ENCODE measurements at regions not wholly inside any gene's neighbourhood (a gene's known extent, or its start where the extent isn't known, plus 50 kb on each side); places are given as distances from the start of the nearest gene placed in this dataset.

DNA sequence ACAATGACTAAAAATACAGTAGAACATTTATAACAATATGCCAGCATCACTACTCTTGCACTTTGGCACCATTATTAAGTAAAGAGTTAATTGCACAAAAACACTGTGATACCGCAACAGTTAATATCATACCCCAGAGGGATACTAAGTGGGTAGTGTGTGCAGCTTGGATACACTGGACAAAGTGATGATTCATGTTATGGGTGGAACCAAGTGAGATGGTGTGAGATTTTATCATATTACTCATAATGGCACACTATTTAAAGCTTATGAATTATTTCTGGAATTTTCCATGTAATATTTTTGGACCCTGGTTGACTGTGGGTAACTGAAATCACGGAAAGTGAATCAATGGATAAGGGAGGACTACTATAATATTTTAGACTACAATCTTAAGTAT is 265.3 kb downstream of the PCDH18 start:
- no peak overlapping the region for H3K4me3 ChIP-seq (ENCODE audit: low read depth, low read length)
- TF ChIP-seq, protein P1, sequence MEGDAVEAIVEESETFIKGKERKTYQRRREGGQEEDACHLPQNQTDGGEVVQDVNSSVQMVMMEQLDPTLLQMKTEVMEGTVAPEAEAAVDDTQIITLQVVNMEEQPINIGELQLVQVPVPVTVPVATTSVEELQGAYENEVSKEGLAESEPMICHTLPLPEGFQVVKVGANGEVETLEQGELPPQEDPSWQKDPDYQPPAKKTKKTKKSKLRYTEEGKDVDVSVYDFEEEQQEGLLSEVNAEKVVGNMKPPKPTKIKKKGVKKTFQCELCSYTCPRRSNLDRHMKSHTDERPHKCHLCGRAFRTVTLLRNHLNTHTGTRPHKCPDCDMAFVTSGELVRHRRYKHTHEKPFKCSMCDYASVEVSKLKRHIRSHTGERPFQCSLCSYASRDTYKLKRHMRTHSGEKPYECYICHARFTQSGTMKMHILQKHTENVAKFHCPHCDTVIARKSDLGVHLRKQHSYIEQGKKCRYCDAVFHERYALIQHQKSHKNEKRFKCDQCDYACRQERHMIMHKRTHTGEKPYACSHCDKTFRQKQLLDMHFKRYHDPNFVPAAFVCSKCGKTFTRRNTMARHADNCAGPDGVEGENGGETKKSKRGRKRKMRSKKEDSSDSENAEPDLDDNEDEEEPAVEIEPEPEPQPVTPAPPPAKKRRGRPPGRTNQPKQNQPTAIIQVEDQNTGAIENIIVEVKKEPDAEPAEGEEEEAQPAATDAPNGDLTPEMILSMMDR (IDR thresholded peaks at IDR 0.05; ENCODE audit: control insufficient read depth, extremely low read depth, insufficient read depth) = no peak
- DNase-seq (ENCODE audit: low read depth) = no peak

- H3K4me3 ChIP-seq (ENCODE audit: low read depth, low read length) = no peak overlapping the region
- TF ChIP-seq, protein P1 (IDR thresholded peaks at IDR 0.05; ENCODE audit: control insufficient read depth, extremely low read depth, insufficient read depth) = no peak
- no peak for DNase-seq (ENCODE audit: low read depth)
Measured at GRCh38 chr4:137266511-137266910, 265.8 kb downstream of the PCDH18 start.

- DNase-seq (ENCODE audit: low read depth) = no peak
- TF ChIP-seq, protein P1 (IDR thresholded peaks at IDR 0.05; ENCODE audit: control insufficient read depth, extremely low read depth, insufficient read depth) = no peak
Measured at GRCh38 chr4:137263206-137263605, 269.1 kb downstream of the PCDH18 start.

DNA sequence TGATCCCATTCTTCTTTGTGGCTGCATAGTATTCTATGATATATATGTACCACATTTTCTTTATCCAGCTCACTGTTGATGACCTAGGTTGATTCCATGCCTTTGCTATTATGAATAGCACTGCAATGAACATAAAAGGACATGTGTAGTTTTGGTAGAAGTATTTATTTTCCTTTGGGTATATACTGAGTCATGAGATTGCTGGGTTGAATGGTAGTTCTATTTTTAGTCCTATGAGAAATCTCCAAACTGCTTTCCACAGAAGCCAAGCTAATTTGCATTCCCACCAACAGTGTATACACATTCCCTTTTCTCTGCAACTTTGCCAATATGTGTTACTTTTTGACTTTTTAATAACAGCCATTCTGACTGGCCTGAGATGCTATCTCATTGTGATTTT is 278.3 kb downstream of the PCDH18 start:
- H3K4me3 ChIP-seq (ENCODE audit: low read depth, low read length) = no peak overlapping the region
- no peak for DNase-seq (ENCODE audit: low read depth)
- TF ChIP-seq, protein P1 (IDR thresholded peaks at IDR 0.05; ENCODE audit: control insufficient read depth, extremely low read depth, insufficient read depth) = no peak

More at GRCh38 chr4:137263206-137263605, 269.1 kb downstream of the PCDH18 start:
- H3K4me3 ChIP-seq (ENCODE audit: low read depth, low read length) = no peak overlapping the region

GRCh38 chr4:137249112-137249511 is 283.2 kb downstream of the PCDH18 start:
- DNase-seq (ENCODE audit: low read depth) = no peak
- TF ChIP-seq, protein P1 (IDR thresholded peaks at IDR 0.05; ENCODE audit: control insufficient read depth, extremely low read depth, insufficient read depth) = no peak
- no peak overlapping the region for H3K4me3 ChIP-seq (ENCODE audit: low read depth, low read length)

DNA sequence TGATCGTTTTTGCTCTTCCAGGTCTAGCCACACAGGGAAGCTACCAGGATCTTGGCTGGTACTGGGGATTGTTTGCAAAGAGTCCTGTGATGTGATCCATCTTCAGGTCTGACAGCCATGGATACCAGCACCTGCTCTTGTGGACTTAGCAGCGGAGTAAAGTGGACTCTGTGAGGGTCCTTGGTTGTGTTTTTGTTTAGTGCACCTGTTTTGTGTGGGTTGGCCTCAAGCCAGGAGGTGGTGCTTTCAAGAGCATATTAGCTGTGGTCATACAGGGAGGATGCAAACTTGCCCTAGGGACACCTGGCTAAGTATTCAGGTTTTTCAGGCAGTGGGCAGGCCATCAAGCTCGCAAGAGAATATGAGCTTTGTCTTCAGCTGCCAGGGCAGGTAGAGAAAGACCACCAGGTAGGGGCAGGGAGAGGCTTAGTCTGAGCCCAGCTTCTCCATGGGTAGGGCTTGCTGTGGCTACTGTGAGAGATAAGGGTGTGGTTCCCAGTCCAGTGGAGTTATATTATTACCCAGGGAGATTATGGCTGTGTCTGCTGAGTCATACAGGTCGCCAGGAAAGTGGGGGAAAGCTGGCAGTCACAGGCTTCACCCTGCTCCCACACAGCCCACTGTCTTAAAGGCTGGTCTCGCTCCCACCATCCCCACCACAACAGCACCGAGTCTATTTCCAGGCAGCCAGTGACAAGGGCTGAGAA is 293.7 kb downstream of the PCDH18 start:
- DNase-seq (ENCODE audit: low read depth) = no peak
- TF ChIP-seq, protein P1 (IDR thresholded peaks at IDR 0.05; ENCODE audit: control insufficient read depth, extremely low read depth, insufficient read depth) = no peak
- H3K4me3 ChIP-seq (ENCODE audit: low read depth, low read length) = no peak overlapping the region

GRCh38 chr4:137226900-137227299 is 305.4 kb downstream of the PCDH18 start:
- DNase-seq (ENCODE audit: low read depth) = no peak
- H3K4me3 ChIP-seq (ENCODE audit: low read depth, low read length) = no peak overlapping the region
- TF ChIP-seq, protein P1 (IDR thresholded peaks at IDR 0.05; ENCODE audit: control insufficient read depth, extremely low read depth, insufficient read depth) = peak; percentile 47

Measured in LNCaP clone FGC (cell line).